Brain pericyte (primary cell): ENCODE measurements at regions not wholly inside any gene's neighbourhood (a gene's known extent, or its start where the extent isn't known, plus 50 kb on each side); places are given as distances from the start of the nearest gene placed in this dataset.
A peak's percentile ranks its signal among the peaks of the same experiment; 100 is the strongest.

Source experiments
- DNase-seq: peaks from one replicate; pipeline ENCODE4 v3.0.0-alpha.2; 2012; ENCODE audit warnings: low read depth, low spot score

DNA sequence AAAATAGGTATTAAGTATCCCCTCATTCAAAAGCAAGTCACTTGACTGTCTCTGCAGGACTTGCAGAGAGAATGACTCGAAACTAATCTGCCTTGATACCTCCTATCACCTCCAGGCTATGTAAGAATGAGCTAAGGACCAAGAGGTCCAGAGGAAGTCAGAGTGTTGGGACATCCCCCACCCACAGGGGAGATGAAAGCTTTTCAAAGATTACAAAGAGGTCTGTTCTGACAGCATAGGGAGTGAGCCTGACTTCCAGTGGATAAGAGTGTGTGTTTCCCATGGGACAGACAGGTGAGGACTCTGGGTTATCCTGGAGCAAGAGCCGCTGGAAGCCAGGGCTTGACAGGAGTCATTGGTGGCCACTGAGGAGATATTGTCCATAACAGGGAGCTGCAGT is 85.0 kb upstream of the TACR1 start:
- DNase-seq, result no peak

DNA sequence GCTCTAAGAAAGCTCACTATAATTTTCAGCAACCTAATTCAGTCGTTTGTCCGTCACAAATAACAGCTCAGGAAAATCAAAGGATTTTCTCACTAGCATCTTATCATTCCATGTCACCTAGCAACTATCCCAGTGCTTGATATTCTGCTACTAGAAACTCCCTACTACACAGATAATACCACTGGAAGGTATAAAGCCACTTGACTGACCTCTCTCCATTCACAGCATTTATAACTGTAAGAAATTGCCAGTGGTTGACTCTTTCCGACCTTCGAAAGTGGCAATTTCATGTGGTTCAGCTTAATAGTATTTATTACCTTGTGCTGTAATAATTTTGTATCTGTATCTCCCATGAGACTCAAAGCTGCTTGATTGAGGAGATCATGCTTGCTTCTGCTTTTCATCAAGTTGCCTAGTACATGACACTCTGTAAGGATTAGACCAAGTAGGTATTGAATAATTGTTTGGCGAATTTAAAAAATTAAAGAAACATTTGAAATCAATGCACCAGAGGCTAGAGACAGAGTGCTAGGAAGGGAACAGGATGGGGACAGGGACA is 79.6 kb upstream of the TACR1 start:
- DNase-seq, result no peak

DNA sequence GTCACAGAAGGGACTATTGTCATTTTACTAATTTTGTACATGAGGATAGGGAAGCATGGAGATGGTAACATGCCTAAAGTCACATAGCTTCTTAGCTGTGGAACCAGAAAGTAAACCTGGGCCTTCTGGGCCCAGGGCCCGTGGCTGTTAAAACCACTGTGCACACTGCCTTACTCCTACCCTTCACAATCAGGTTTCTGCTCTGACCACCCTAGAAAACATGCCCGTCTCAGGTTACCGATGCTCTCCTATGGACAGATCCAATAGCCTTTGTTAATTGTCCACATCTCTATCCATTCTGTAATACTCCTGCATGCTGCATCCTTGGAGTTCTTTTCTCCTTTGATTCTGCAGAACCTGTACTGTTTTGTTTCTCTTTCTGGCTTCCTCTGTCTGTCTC is 79.0 kb upstream of the TACR1 start:
- no peak for DNase-seq

DNA sequence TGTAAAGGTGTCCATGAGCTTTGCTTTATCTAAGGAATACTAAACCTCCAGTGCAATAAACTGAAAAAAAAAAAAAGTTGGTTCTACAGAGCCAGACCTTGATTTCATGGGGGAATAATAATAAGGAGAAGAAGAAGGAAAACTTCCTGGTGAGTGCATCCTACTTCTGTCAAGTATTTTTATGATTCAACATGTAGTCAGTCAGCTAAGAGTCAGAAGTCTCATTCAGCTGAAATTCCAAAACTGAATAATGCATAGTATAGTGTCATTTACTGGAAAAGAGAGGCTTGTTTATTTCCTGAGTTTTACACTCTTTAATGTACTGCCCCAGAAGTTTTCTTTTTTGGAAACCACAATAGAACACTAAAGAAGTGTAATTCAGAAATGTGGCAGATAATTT is 77.8 kb upstream of the TACR1 start:
- no peak for DNase-seq

DNA sequence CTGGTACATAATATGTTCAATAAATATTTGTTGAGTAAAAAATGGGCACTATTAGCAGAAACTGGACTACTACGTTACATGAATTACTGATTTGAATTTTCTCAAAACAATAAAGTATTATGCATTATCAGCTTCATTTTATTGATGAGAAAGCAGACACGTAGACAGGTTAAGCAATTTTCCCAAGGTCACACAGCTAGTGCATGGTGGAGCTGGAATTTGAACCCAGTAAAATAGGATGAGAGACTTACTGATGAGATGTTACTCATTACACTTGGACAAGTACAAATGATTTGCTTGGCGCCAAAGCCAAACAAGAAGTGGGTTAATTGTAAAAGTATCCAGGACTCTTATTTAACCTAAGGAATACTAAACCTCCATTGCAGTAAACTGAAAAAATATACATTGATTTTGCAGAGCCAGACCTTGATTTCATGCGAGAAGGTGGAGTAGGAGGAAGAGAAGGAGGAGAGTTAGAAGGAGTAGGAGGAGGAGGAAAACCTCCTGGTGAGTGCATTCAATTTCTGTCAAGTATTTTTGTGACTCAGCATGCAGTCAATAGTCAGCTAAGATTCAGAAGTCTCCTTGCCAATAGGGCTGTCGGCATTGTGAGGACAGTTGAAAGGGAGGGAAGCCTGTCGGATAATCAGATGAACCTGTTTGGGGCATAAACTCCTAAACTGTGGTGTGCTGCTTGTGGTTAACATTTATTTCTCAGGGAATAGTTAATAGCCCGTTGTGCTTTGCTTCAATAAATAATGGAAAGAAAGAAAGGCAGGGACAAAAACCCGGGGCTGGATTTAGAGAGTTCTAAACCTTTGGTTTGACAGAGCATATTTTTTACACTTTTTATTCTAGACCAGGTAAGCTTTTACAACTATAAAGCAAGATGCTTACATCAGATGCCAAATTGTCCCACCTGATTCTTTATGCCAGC is 77.0 kb upstream of the TACR1 start:
- peak; percentile 7 for DNase-seq

DNA sequence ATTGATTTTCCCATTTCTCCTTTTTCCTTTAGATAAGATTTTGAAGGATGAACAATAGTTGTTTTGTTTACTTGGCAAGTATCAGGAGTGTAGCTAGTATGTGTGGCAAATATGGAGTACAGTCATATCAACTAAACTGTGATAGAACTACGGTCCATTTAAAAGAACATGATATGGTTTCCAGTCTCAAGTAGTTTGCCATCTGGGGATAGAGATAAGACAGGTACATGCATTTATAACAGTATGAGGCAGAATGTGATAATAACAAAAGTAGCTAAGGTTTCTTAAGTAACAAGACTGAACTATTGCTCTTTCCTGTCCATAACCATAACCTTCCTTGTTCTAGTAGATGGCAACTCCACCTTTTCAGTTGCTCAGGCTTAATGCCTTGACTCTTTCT is 75.6 kb upstream of the TACR1 start:
- DNase-seq, result no peak

DNA sequence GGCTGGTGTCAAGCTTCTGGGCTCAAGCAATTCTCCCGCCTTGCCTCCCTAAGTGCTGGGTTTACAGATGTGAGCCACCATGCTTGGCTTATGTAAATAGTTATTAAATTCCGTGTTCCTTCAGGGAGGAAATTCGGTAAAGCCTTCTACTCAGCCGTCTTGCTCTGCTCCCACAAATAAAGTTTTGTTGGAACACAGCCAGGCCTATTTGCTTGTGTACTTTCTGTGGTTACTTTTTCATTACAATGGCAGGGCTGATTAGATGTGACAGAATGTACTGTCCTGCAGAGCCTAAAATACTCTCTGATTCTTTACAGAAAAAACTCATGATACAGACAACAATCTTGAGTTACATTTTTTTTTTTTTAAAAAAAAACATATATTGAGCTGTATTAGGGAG is 68.8 kb upstream of the TACR1 start:
- DNase-seq, result no peak

DNA sequence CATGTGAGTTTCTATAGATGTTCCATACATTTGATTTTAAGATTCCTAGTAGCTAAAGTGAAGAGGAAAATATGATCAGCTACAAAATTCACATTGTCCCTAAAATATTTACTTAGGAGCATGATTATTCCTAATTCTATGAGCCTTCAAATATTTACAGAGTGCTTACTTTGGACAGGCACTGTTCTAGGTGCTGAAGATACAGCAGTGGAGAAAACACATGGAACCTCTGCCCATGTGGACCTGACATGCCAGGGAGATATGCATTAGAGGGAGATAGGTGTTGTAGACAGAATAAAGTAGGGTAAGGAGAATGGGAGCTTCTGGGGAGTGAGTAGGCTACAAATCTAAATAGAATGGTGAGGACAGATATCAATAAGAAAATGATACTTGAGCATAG is 62.6 kb upstream of the TACR1 start:
- no peak for DNase-seq

DNA sequence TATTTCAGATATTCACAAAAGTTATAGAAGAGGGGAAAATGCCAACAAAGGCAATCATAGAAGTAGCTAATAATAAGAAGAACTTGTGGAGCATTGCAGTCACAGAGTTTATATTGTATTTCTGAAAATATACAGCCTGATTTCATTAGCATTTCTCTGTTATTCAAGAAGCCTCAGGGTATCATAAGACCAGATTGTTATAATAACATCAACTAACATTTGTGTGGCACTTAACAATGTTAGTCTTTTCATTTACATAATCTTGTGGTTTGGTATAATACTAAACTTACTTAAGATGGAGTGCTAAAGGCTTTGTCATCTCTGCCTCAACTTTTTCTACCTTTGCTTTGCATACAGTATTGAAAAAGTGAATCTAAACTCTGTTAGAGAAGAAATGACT is 61.6 kb upstream of the TACR1 start:
- DNase-seq, result no peak

DNA sequence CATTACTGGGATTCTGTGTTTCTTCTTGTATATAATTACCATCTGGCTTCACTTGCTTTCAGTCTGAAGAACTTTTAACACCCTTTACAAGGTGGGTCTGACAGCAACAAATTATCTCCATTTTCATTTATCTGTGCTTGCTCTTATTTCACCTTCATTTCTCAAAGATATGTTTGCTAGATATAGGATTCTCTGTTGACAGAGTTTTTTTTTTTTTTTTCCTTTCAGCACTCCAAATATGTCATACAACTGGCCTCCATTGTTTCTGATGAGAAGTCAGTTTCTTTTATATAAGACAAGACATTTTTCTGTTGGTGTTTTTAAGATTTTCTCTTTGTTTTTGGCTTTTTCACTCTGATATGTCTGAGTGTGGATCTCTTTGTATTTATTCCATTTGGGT is 59.3 kb upstream of the TACR1 start:
- no peak for DNase-seq

DNA sequence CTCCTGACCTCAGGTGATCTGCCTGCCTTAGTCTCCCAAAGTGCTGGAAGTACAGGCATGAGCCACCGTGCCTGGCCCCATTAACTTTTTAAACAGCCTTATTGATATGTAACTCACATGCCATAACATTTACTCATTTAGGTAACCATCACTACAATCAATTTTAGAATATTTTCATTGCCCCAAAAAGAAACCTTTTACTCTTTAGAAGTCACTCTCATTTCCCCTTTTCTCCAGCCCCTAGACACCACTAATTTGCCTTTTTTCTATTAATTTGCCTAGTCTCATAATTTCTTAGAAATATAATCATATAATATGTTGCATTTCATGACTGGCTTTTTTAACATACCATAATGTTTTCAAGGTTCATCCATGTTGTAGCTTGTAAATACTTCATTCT is 57.2 kb upstream of the TACR1 start:
- DNase-seq, result no peak

DNA sequence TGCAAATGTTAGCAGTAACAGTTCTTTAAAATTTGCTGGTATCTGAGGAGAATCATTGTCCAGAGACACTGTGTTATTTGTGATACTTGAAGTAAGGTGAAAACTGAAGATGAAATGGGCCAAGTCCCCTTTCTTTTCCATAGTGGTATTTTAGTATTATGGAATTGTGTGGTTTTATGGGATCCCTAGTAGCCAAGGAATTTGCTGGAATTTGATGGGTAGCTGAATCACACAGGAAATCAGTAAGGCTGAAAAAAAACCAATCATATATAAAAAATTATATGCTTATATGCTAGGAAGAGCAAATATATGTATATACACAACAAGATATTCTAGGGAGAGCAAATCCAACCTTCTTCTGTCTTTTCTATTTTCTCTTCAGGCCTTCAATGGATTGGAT is 54.2 kb upstream of the TACR1 start:
- no peak for DNase-seq

DNA sequence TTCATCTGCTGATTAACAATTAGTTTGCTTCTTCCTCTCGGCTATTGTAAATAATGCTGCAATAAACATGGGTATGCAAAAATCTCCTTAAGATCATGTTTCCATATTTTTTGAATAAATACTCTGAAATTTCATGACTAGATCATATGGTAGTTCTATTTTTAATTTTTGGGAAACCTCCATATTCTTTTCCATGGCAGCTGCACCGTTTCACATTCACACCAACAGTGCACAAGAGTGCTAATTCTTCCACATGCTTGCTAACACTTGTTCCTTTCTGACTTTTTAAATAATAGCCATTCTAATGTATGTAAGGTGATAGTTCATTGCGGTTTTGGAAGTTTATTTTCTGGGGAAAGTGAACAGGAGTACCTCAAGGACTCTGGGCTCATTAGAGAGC is 52.6 kb upstream of the TACR1 start:
- no peak for DNase-seq
